ENCODE measurements at regions not wholly inside any gene's neighbourhood (a gene's known extent, or its start where the extent isn't known, plus 50 kb on each side); places are given as distances from the start of the nearest gene placed in this dataset.

GRCh38 chr12:92414170-92415070, 268.8 kb upstream of the BTG1 start:
- TF ChIP-seq, protein P1, sequence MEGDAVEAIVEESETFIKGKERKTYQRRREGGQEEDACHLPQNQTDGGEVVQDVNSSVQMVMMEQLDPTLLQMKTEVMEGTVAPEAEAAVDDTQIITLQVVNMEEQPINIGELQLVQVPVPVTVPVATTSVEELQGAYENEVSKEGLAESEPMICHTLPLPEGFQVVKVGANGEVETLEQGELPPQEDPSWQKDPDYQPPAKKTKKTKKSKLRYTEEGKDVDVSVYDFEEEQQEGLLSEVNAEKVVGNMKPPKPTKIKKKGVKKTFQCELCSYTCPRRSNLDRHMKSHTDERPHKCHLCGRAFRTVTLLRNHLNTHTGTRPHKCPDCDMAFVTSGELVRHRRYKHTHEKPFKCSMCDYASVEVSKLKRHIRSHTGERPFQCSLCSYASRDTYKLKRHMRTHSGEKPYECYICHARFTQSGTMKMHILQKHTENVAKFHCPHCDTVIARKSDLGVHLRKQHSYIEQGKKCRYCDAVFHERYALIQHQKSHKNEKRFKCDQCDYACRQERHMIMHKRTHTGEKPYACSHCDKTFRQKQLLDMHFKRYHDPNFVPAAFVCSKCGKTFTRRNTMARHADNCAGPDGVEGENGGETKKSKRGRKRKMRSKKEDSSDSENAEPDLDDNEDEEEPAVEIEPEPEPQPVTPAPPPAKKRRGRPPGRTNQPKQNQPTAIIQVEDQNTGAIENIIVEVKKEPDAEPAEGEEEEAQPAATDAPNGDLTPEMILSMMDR (conservative IDR thresholded peaks at IDR 0.05; ENCODE audit: low read length): no peak
- TF ChIP-seq EZH2phosphoT487 (IDR thresholded peaks at IDR 0.05; ENCODE audit: borderline replicate concordance, low read depth, low read length): no peak

Data from OCI-LY7 (cell line).